Hindlimb muscle (tissue), 1 donor: ENCODE measurements at regions not wholly inside any gene's neighbourhood (a gene's known extent, or its start where the extent isn't known, plus 50 kb on each side); places are given as distances from the start of the nearest gene placed in this dataset.

Source experiments
- DNase-seq: peaks from one replicate; pipeline ENCODE4 v3.0.0-alpha.2; 2013

- no peak for DNase-seq
These were observed 280.6 kb upstream of the RTL1 start for GRCh38 chr14:101184104-101184455.

GRCh38 chr14:101184572-101184971, 281.1 kb upstream of the RTL1 start:
- no peak for DNase-seq

- DNase-seq: no peak
These were observed 281.7 kb upstream of the RTL1 start for GRCh38 chr14:101185073-101185835.

GRCh38 chr14:101185946-101186345, 282.4 kb upstream of the RTL1 start:
- no peak for DNase-seq

- DNase-seq: no peak
These were observed 283.0 kb upstream of the RTL1 start for GRCh38 chr14:101186544-101186943.

- no peak for DNase-seq
These were observed 283.7 kb upstream of the RTL1 start for GRCh38 chr14:101186992-101187815.

GRCh38 chr14:101187816-101188570, 284.5 kb upstream of the RTL1 start:
- DNase-seq: no peak

- DNase-seq: no peak
These were observed 285.0 kb upstream of the RTL1 start for GRCh38 chr14:101188571-101188915.

GRCh38 chr14:101189266-101189665, 285.7 kb upstream of the RTL1 start:
- DNase-seq: no peak

- DNase-seq: no peak
These were observed 286.5 kb upstream of the RTL1 start for GRCh38 chr14:101189962-101190560.

- no peak for DNase-seq
These were observed 287.7 kb upstream of the RTL1 start for GRCh38 chr14:101191101-101191720.

GRCh38 chr14:101191721-101192660, 288.5 kb upstream of the RTL1 start:
- DNase-seq: no peak

- DNase-seq: no peak
These were observed 289.1 kb upstream of the RTL1 start for GRCh38 chr14:101192661-101193000.

GRCh38 chr14:101193106-101193844, 289.8 kb upstream of the RTL1 start:
- no peak for DNase-seq

- no peak for DNase-seq
These were observed 290.4 kb upstream of the RTL1 start for GRCh38 chr14:101193845-101194372.

GRCh38 chr14:101194373-101195308, 291.1 kb upstream of the RTL1 start:
- DNase-seq: no peak

GRCh38 chr14:101195309-101195901, 291.9 kb upstream of the RTL1 start:
- DNase-seq: no peak

- no peak for DNase-seq
These were observed 292.7 kb upstream of the RTL1 start for GRCh38 chr14:101196051-101196712.
